A673 (cell line): ENCODE measurements at regions not wholly inside any gene's neighbourhood (a gene's known extent, or its start where the extent isn't known, plus 50 kb on each side); places are given as distances from the start of the nearest gene placed in this dataset.

ENCODE experiments used
- BruUV-seq: library from RNA; stranded (reverse); fragments of 400-500 nt; replicated peaks from 2 replicates; lab custom pipeline; 2021; lab: Mats Ljungman, UMichigan
- CTCF ChIA-PET: fragments of 300-600 bp; sonication (Branson Sonifier 250); formaldehyde crosslinking; loops from one replicate; lab custom pipeline; 2022; ENCODE audit warnings: antibody characterized with exemption; lab: Charles Lee
- POLR2A ChIA-PET: fragments of 300-600 bp; sonication (Branson Sonifier 250); formaldehyde crosslinking; loops from one replicate; lab custom pipeline; 2022; ENCODE audit warnings: antibody characterized with exemption; ENCODE audit not compliant: low non-redundant PET; lab: Charles Lee
- DNase-seq: peaks from one replicate; pipeline ENCODE4 v3.0.0-alpha.2; 2015; ENCODE audit warnings: low spot score
- H3K27ac ChIP-seq: fragments of 200-600 bp; sonication (generic); 2 replicates; pipeline ENCODE4 v1.5.1; 2016; ENCODE audit warnings: mixed run types, low read depth, mild to moderate bottlenecking, mixed read lengths, antibody characterized with exemption, low read length; ENCODE audit not compliant: poor library complexity, severe bottlenecking
- H3K27me3 ChIP-seq: fragments of 200-600 bp; sonication (generic); replicated peaks from 2 replicates; pipeline ENCODE4 v1.6.1; 2017; ENCODE audit warnings: mixed run types, low read depth, mild to moderate bottlenecking, mixed read lengths, antibody characterized with exemption, low read length; ENCODE audit not compliant: insufficient read depth, poor library complexity
- H3K36me3 ChIP-seq: fragments of 200-600 bp; sonication (generic); 2 replicates; pipeline ENCODE4 v1.6.1; 2016; ENCODE audit warnings: mixed run types, mild to moderate bottlenecking, mixed read lengths, antibody characterized with exemption, low read length; ENCODE audit not compliant: insufficient read depth, poor library complexity, severe bottlenecking
- H3K4me1 ChIP-seq: fragments of 200-600 bp; sonication (generic); 2 replicates; pipeline ENCODE4 v1.6.1; 2017; ENCODE audit warnings: mixed run types, mild to moderate bottlenecking, mixed read lengths, antibody characterized with exemption, low read length; ENCODE audit not compliant: insufficient read depth, poor library complexity, severe bottlenecking
- H3K4me3 ChIP-seq: fragments of 200-600 bp; sonication (generic); 2 replicates; pipeline ENCODE4 v1.5.1; 2016; ENCODE audit warnings: low read depth, mixed run types, mild to moderate bottlenecking, mixed read lengths, low read length; ENCODE audit not compliant: poor library complexity, severe bottlenecking
- H3K9me3 ChIP-seq: fragments of 200-600 bp; sonication (generic); 2 replicates; pipeline ENCODE4 v1.6.1; 2016; ENCODE audit warnings: mixed run types, low read depth, mild to moderate bottlenecking, mixed read lengths, antibody characterized with exemption, low read length; ENCODE audit not compliant: poor library complexity, severe bottlenecking
- CTCF ChIP-seq: fragments of 300-800, 200-600 bp; sonication (generic); conservative IDR thresholded peaks from 2 replicates; pipeline ENCODE4 v1.5.1; 2017; ENCODE audit warnings: low read depth, mild to moderate bottlenecking, antibody characterized with exemption, low read length, moderate library complexity, mixed read lengths
- EZH2 ChIP-seq: fragments of 200-600 bp; sonication (generic); IDR thresholded peaks from 2 replicates; pipeline ENCODE4 v1.6.1; 2017; ENCODE audit warnings: borderline replicate concordance, low read depth, mild to moderate bottlenecking, mixed read lengths, antibody characterized with exemption, low read length; ENCODE audit not compliant: poor library complexity, severe bottlenecking
- intact Hi-C: fragments of 100-400 bp; cut with micrococcal nuclease; formaldehyde crosslinking; loops from one replicate; pipeline ENCODE4 v1.10.0; 2022; ENCODE audit not compliant: unreplicated experiment

GRCh38 chr5:121668635-121669034 is 183.0 kb upstream of the FTMT start:
- H3K27ac ChIP-seq, result no peak overlapping the region
- no peak overlapping the region for H3K4me3 ChIP-seq
- TF ChIP-seq EZH2 (no peak), CTCF (no peak)
- ChIA-PET POLR2A (no interaction called here), CTCF (no interaction called here)
- no peak for DNase-seq
- no peaks in the 10 kb centered on the region for H3K36me3 ChIP-seq
- no peaks in the 10 kb centered on the region for H3K27me3 ChIP-seq
- BruUV-seq, result no TSS peak
- H3K9me3 ChIP-seq, result no peaks in the 10 kb centered on the region
- intact Hi-C loops, result no loop called here
- H3K4me1 ChIP-seq, result no peaks in the 10 kb centered on the region

DNA sequence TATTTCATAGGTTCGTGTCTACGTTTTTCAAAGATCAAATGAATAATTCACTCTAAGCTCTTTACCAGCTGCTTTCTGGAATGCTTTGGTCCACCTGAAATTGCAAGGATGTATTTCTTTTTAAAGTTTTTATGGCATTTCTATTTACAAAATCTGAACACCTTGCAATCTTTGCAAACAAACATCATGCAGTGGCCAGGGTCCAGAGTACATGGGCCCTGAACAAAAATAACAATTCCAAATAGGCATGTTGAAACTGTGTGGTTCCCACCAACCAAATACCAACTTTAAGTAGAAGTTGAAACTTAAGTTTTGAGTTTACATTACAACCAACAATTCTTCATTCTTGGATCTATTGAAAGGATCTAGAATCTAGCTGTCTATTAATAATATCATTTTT is 180.1 kb upstream of the FTMT start:
- ChIA-PET POLR2A (no interaction called here), CTCF (no interaction called here)

DNA sequence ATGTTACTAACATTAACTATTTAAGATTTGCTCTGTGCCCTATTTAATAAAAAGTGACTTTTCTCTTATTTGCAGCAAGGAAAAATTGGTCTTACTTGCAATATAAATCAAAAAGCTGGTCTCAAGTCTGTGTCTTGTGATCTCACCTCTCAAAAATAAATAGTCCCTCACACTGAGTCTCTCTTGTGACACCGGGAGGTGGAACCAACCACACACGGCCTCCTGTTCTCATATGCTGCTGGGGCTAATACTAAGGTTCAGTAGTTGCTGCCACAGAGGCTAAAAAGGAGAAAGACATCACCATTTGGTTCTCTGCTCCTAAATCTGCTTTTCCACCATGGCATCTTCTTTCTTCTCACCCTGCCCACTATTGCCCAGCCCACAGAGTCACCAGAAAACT is 175.8 kb upstream of the FTMT start:
- intact Hi-C loops, result no loop called here
- no TSS peak for BruUV-seq
- CTCF ChIA-PET, result no interaction called here
- H3K27me3 ChIP-seq, result no peaks in the 10 kb centered on the region
- H3K4me1 ChIP-seq, result no peaks in the 10 kb centered on the region
- POLR2A ChIA-PET, result no interaction called here
- H3K4me3 ChIP-seq, result no peak overlapping the region
- DNase-seq, result no peak
- no peaks in the 10 kb centered on the region for H3K9me3 ChIP-seq
- no peak for TF ChIP-seq CTCF
- TF ChIP-seq EZH2, result no peak
- no peaks in the 10 kb centered on the region for H3K36me3 ChIP-seq
- H3K27ac ChIP-seq, result no peak overlapping the region

More for the DNA sequence above, 180.1 kb upstream of the FTMT start:
- Histone ChIP-seq H3K36me3 (no peaks in the 10 kb centered on the region), H3K27ac (no peak overlapping the region), H3K9me3 (no peaks in the 10 kb centered on the region), H3K4me1 (no peaks in the 10 kb centered on the region), H3K4me3 (no peak overlapping the region), H3K27me3 (no peaks in the 10 kb centered on the region)
- intact Hi-C loops, result no loop called here
- TF ChIP-seq CTCF (no peak), EZH2 (no peak)
- no TSS peak for BruUV-seq
- no peak for DNase-seq
